ENCODE measurements at regions not wholly inside any gene's neighbourhood (a gene's known extent, or its start where the extent isn't known, plus 50 kb on each side); places are given as distances from the start of the nearest gene placed in this dataset.

DNA sequence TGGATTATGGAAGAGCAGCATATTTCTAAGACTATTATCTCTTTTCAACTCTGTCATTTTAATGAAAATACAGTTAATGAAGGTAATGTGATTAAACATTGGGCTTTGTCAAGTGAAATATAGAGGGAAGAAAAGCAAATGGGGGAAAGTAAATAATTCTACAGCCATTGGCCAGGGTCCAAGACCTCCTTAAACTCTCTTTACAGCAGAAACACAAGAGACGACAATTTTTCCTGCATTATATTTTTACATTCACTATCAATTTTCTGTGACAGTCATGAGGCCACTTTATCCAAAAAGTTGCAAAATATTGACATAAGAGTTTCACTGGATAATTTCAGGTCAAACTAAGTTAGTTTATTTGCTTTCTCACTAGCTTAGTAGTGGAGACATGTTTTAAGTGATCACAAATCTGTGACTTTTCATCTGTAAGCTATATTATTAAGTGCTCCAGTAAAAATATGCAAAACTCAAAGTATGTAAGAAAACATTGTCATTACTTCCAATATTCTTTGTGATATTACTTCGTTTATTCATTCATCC is 385.9 kb upstream of the DPH6 start:
- Histone ChIP-seq H3K27me3 (ENCODE audit: insufficient read depth, poor library complexity, severe bottlenecking) (no peaks in the 10 kb centered on the region), H3K27ac (ENCODE audit: poor library complexity, severe bottlenecking) (no peak overlapping the region), H3K36me3 (ENCODE audit: low read depth) (no peaks in the 10 kb centered on the region), H3K9me3 (ENCODE audit: severe bottlenecking) (no peaks in the 10 kb centered on the region), H3K4me3 (ENCODE audit: severe bottlenecking) (no peak overlapping the region), H3K4me1 (ENCODE audit: insufficient read depth, poor library complexity, severe bottlenecking) (no peaks in the 10 kb centered on the region)
- ATAC-seq (ENCODE audit: low read depth) (no peak), DNase-seq (ENCODE audit: low spot score) (no peak)
- no peak for TF ChIP-seq CTCF (IDR thresholded peaks at IDR 0.05; ENCODE audit: poor library complexity, severe bottlenecking)

- no peak for DNase-seq (ENCODE audit: low spot score)
- no peaks in the 10 kb centered on the region for H3K9me3 ChIP-seq (ENCODE audit: severe bottlenecking)
- H3K36me3 ChIP-seq (ENCODE audit: low read depth) = no peaks in the 10 kb centered on the region
- no peak overlapping the region for H3K27ac ChIP-seq (ENCODE audit: poor library complexity, severe bottlenecking)
- no peaks in the 10 kb centered on the region for H3K27me3 ChIP-seq (ENCODE audit: insufficient read depth, poor library complexity, severe bottlenecking)
- no peak for ATAC-seq (ENCODE audit: low read depth)
- H3K4me1 ChIP-seq (ENCODE audit: insufficient read depth, poor library complexity, severe bottlenecking) = no peaks in the 10 kb centered on the region
- H3K4me3 ChIP-seq (ENCODE audit: severe bottlenecking) = no peak overlapping the region
- TF ChIP-seq CTCF (IDR thresholded peaks at IDR 0.05; ENCODE audit: poor library complexity, severe bottlenecking) = no peak
Observed at GRCh38 chr15:35932531-35932930, 386.6 kb upstream of the DPH6 start.

DNA sequence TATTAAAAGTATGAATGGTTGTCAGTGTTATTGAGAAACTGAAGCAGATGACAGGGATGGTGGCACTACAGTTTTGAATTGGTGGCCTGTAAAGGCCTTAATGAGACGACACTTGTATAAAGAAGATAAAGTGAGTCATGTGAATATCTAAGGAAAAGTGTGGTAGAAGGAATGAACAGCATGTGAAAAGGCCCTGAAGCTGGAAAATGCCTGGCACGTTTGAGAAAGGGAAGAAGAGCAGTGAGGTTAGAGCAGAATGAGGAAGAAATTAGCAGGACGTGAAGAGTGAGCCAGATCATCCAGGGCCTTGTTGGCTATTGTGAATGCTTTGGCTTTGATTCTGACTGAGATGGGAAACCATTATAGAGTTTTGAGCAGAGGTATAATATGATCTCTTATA is 387.6 kb upstream of the DPH6 start:
- Histone ChIP-seq H3K27ac (ENCODE audit: poor library complexity, severe bottlenecking) (no peak overlapping the region), H3K9me3 (ENCODE audit: severe bottlenecking) (no peaks in the 10 kb centered on the region), H3K4me1 (ENCODE audit: insufficient read depth, poor library complexity, severe bottlenecking) (no peaks in the 10 kb centered on the region), H3K36me3 (ENCODE audit: low read depth) (no peaks in the 10 kb centered on the region), H3K4me3 (ENCODE audit: severe bottlenecking) (no peak overlapping the region), H3K27me3 (ENCODE audit: insufficient read depth, poor library complexity, severe bottlenecking) (no peaks in the 10 kb centered on the region)
- DNase-seq (ENCODE audit: low spot score) (no peak), ATAC-seq (ENCODE audit: low read depth) (no peak)
- TF ChIP-seq CTCF (IDR thresholded peaks at IDR 0.05; ENCODE audit: poor library complexity, severe bottlenecking) = no peak

- H3K36me3 ChIP-seq (ENCODE audit: low read depth) = no peaks in the 10 kb centered on the region
- H3K4me3 ChIP-seq (ENCODE audit: severe bottlenecking) = no peak overlapping the region
- no peaks in the 10 kb centered on the region for H3K27me3 ChIP-seq (ENCODE audit: insufficient read depth, poor library complexity, severe bottlenecking)
- no peaks in the 10 kb centered on the region for H3K9me3 ChIP-seq (ENCODE audit: severe bottlenecking)
- no peaks in the 10 kb centered on the region for H3K4me1 ChIP-seq (ENCODE audit: insufficient read depth, poor library complexity, severe bottlenecking)
- no peak for ATAC-seq (ENCODE audit: low read depth)
- H3K27ac ChIP-seq (ENCODE audit: poor library complexity, severe bottlenecking) = no peak overlapping the region
- TF ChIP-seq CTCF (IDR thresholded peaks at IDR 0.05; ENCODE audit: poor library complexity, severe bottlenecking) = no peak
- DNase-seq (ENCODE audit: low spot score) = no peak
Observed at GRCh38 chr15:35934383-35935049, 388.6 kb upstream of the DPH6 start.

GRCh38 chr15:35936284-35936683 is 390.3 kb upstream of the DPH6 start:
- TF ChIP-seq CTCF (IDR thresholded peaks at IDR 0.05; ENCODE audit: poor library complexity, severe bottlenecking) = no peak
- DNase-seq (ENCODE audit: low spot score) (no peak), ATAC-seq (ENCODE audit: low read depth) (no peak)
- Histone ChIP-seq H3K4me3 (ENCODE audit: severe bottlenecking) (no peak overlapping the region), H3K4me1 (ENCODE audit: insufficient read depth, poor library complexity, severe bottlenecking) (no peaks in the 10 kb centered on the region), H3K27me3 (ENCODE audit: insufficient read depth, poor library complexity, severe bottlenecking) (no peaks in the 10 kb centered on the region), H3K9me3 (ENCODE audit: severe bottlenecking) (no peaks in the 10 kb centered on the region), H3K27ac (ENCODE audit: poor library complexity, severe bottlenecking) (no peak overlapping the region), H3K36me3 (ENCODE audit: low read depth) (no peaks in the 10 kb centered on the region)
